Bronchial epithelial cell (primary cell): ENCODE measurements at regions not wholly inside any gene's neighbourhood (a gene's known extent, or its start where the extent isn't known, plus 50 kb on each side); places are given as distances from the start of the nearest gene placed in this dataset.

Source experiments
- DNase-seq: peaks from one replicate; pipeline ENCODE4 v3.0.0-alpha.2; 2010; ENCODE audit warnings: low read depth
- FAIRE-seq: peaks from 2 replicates; lab custom pipeline; 2011; peaks lifted over from hg19 to GRCh38; lab: Jason Lieb, UNC
- H3K27me3 ChIP-seq: 2 replicates; pipeline ENCODE4 v1.5.1; 2011; ENCODE audit warnings: low read length; ENCODE audit not compliant: control insufficient read depth, insufficient read depth
- H3K36me3 ChIP-seq: 2 replicates; pipeline ENCODE4 v1.5.1; 2011; ENCODE audit warnings: low read length; ENCODE audit not compliant: control insufficient read depth, insufficient read depth
- H3K4me3 ChIP-seq: 2 replicates; pipeline ENCODE4 v1.5.1; 2011; ENCODE audit warnings: mild to moderate bottlenecking, low read depth, low read length, control low read depth
- TF ChIP-seq, protein P1 (sequence below): IDR thresholded peaks from 2 replicates; pipeline ENCODE4 v1.5.1; 2011; ENCODE audit warnings: mild to moderate bottlenecking, moderate library complexity, low read length, control low read depth, inconsistent platforms; ENCODE audit not compliant: insufficient read depth, severe bottlenecking

DNA sequence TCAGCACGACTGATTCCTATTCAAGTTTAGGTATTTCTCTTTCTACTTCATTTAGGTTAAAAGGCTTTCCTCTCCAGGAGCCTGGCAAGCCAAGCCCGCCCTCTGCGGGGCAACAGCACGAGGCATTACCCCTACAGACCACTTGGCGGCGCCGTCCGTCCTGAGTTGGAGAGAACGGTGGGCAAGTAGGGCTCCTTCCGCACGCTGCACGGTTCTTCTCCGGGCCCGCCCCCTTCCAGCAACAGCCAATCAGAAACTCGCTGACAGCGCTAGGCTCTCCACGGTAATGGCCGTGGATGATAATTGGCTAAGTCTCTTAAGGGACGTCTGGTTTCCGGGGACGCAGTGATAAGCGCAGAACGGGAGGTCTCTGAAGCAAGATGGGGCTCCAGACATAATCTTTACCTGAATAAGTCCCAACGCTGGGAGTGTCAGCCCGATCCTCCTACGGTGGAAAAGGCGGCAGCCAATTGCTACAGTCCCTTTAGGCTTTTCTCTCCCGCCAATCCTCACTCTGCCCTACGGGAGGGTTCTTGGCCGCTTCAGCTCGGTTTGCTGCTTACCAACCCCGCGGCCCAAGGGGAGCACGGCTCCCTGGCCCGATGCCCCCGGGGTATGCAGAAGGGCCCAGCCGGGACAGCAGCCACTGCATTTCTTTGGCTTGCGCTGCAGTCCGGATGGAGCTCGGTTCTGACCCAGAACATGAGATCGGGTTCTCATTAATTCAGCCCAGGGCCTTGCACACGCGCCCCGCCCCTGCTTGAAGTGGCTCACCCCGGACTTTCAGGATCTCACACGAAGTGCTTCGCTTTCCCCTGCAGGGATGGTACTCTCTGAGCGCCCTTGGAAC lies 206.9 kb upstream of the PKDCC start:
- TF ChIP-seq, protein P1, sequence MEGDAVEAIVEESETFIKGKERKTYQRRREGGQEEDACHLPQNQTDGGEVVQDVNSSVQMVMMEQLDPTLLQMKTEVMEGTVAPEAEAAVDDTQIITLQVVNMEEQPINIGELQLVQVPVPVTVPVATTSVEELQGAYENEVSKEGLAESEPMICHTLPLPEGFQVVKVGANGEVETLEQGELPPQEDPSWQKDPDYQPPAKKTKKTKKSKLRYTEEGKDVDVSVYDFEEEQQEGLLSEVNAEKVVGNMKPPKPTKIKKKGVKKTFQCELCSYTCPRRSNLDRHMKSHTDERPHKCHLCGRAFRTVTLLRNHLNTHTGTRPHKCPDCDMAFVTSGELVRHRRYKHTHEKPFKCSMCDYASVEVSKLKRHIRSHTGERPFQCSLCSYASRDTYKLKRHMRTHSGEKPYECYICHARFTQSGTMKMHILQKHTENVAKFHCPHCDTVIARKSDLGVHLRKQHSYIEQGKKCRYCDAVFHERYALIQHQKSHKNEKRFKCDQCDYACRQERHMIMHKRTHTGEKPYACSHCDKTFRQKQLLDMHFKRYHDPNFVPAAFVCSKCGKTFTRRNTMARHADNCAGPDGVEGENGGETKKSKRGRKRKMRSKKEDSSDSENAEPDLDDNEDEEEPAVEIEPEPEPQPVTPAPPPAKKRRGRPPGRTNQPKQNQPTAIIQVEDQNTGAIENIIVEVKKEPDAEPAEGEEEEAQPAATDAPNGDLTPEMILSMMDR, result peak; percentile 98
- Histone ChIP-seq H3K36me3 (no peaks in the 10 kb centered on the region), H3K4me3 (peak overlapping the region; percentile 64), H3K27me3 (no peaks in the 10 kb centered on the region)
- DNase-seq, result peak; percentile 93
- FAIRE-seq, result peak; percentile 62

DNA sequence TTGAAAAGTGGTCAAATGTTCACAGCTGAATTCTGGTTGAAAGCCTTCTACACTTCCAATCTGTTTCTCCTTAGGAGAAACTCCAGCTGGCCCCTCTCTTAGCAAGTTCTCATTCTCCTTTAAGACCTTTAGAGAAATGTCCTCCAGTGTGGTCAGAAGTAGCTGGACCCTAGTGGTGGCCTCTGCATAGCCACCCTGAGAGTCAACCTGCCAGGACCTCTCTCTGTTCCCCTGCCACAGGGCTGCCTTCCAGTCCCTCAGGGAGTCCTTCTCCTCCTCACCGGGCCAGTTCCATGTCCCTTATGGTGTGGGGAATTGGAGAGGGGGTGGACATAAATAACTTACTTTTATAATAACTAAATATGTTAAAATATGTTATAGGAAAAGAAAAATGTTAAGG lies 200.9 kb upstream of the PKDCC start:
- Histone ChIP-seq H3K4me3 (no peak overlapping the region), H3K27me3 (peaks cover 2% of the 10 kb centered on the region), H3K36me3 (no peaks in the 10 kb centered on the region)
- TF ChIP-seq, protein P1, result no peak
- DNase-seq, result no peak
- no peak for FAIRE-seq

DNA sequence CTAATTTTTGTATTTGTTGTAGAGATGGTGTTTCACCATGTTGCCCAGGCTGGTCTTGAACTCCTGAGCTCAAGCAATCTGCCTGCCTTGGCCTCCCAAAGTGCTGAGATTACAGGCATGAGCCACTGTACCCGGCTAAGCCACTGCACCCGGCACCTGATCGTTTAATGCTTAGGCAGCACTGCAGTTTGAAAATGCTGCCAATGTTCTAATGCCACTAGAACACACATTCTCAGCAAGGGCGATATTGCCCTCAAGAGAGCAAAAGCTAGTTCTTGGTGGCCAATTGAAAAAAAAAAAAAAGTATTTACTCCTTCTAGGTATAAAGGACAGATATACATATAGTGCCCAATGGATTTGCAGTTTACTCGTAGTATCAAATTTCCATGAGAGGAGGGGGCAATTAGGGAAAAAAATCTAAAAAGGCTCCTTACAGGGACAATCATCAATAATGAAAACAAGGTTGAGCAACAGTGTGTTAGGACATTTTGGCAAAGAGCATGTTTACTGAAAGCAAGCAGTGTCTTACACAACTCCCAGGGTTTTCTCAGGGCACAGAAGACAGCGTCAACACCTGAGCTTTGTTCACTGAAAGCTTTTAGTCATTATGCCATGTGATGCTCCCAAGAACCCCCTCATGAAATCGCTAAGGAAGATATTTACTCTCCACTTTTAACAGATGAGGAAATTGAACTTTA lies 199.9 kb upstream of the PKDCC start:
- FAIRE-seq, result no peak
- DNase-seq, result peak; percentile 85
- Histone ChIP-seq H3K4me3 (no peak overlapping the region), H3K27me3 (peaks cover 2% of the 10 kb centered on the region), H3K36me3 (no peaks in the 10 kb centered on the region)
- TF ChIP-seq, protein P1, result no peak

DNA sequence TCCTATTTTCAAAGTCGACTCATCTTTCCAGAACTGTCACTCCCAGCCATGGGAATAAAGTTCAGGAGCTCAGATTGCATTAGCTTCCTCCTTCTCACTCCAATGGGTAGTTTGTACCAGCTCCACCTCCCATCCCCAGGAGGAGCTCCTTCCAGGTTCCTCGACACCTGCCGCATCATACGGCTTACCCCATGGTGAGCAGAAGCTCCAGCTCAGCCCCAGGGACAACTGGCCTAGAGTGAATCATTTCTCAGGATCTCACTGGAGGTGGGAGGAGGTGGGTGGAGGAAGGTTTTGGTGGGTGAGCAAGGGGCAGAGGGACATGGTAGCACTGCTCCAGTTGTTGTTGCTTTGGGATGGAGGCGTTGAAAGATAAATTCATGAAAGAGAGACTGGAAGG lies 196.3 kb upstream of the PKDCC start:
- H3K27me3 ChIP-seq, result peaks cover 2% of the 10 kb centered on the region
- no peak overlapping the region for H3K4me3 ChIP-seq
- TF ChIP-seq, protein P1, result no peak
- DNase-seq (no peak), FAIRE-seq (no peak)
- H3K36me3 ChIP-seq, result no peaks in the 10 kb centered on the region

DNA sequence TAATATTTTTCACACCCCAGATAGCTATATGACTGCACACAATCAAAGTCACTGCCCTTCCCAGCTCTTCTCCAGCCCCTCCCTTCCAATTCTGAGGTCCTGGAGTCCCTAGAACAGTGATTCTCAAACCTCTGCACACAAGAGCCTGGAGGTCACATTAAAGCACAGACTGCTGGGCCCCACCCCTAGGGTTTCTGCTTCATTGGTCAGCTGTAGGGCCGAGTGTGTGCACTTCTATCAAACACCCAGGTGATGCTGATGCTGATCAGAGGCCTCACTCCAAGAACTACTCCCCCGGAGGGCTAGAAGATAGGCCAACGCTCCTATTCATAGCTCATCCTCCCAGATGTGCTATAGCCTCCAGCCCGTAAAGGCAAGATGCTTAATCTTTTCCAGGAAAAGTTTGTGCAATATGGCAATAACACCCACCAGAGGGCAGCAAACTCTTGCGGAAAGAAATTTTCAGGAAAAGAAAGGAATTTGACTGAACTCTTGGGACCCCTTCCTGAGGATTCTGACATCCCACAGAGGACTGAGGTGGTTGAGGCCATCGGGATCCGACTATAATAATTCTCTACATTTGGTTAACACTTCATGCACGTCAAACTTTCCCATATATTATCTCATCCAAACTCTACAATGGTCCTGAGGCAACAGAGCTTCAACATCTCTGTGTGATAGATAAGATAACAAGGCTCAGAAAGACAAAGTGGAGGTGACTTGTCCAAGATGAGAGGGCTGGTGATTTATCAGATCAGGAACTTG lies 194.2 kb upstream of the PKDCC start:
- no peak overlapping the region for H3K4me3 ChIP-seq
- DNase-seq (peak; percentile 48), FAIRE-seq (no peak)
- TF ChIP-seq, protein P1, result peak; percentile 65
- H3K36me3 ChIP-seq, result no peaks in the 10 kb centered on the region
- H3K27me3 ChIP-seq, result peaks cover 2% of the 10 kb centered on the region
